Peyer's patch (tissue), 4 donors: ENCODE measurements at regions not wholly inside any gene's neighbourhood (a gene's known extent, or its start where the extent isn't known, plus 50 kb on each side); places are given as distances from the start of the nearest gene placed in this dataset.

ENCODE experiments used
- POLR2A ChIP-seq, 2 donors: fragments of 450-650 bp; IDR thresholded peaks; one replicate each; pipeline ENCODE4 v1.5.1; 2017; ENCODE audit warnings: antibody characterized with exemption in 2 of 2, mild to moderate bottlenecking in 2 of 2, moderate library complexity in 2 of 2
- TF ChIP-seq, protein P1 (sequence below), 6 experiments: fragments of 450-650 bp in 4 of 6; fragments of 200-600 bp in 2 of 6; sonication (generic) in 1 of 6; IDR thresholded peaks; one replicate each; pipeline ENCODE4 v1.5.1; 2017 to 2019; ENCODE audit warnings: antibody characterized with exemption in 6 of 6, mild to moderate bottlenecking in 3 of 6, moderate library complexity in 1 of 6

DNA sequence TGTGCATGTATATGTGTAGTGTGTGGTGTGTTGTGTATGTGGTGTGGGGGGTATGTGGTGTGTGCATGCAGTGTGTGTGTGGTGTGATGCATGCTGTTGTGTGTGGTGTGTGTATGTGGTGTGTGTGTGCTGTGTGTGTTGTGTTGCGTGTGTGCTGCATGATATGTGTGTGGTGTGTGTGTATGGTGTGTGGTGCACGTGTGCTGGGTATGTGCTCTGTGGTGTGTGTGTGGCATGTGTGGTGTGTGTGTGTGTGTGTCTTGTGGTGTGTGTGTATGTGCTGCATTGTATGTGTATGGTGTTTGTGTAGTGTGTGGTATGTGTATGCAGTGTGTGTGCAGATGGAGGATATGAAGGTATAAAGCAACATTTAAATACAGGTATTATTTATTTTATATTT is 50.5 kb upstream of the CKS2 start:
- TF ChIP-seq, protein P1, sequence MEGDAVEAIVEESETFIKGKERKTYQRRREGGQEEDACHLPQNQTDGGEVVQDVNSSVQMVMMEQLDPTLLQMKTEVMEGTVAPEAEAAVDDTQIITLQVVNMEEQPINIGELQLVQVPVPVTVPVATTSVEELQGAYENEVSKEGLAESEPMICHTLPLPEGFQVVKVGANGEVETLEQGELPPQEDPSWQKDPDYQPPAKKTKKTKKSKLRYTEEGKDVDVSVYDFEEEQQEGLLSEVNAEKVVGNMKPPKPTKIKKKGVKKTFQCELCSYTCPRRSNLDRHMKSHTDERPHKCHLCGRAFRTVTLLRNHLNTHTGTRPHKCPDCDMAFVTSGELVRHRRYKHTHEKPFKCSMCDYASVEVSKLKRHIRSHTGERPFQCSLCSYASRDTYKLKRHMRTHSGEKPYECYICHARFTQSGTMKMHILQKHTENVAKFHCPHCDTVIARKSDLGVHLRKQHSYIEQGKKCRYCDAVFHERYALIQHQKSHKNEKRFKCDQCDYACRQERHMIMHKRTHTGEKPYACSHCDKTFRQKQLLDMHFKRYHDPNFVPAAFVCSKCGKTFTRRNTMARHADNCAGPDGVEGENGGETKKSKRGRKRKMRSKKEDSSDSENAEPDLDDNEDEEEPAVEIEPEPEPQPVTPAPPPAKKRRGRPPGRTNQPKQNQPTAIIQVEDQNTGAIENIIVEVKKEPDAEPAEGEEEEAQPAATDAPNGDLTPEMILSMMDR (IDR thresholded peaks at IDR 0.05) = no peak
- no peak for TF ChIP-seq POLR2A (IDR thresholded peaks at IDR 0.05)
